ENCODE measurements at regions not wholly inside any gene's neighbourhood (a gene's known extent, or its start where the extent isn't known, plus 50 kb on each side); places are given as distances from the start of the nearest gene placed in this dataset.

- DNase-seq, result no peak
- Mint-ChIP-seq H3K36me3 (ENCODE audit: low read depth) (no peaks in the 10 kb centered on the region; the same call in 1 of the 2 replicates), H3K4me1 (ENCODE audit: low read depth) (no peaks in the 10 kb centered on the region), H3K9me3 (peaks cover 23% of the 10 kb centered on the region), H3K4me3 (no peak overlapping the region), H3K27me3 (ENCODE audit: insufficient read depth) (no peaks in the 10 kb centered on the region), H3K27ac (no peak overlapping the region)
- TF ChIP-seq CTCF (IDR thresholded peaks at IDR 0.05), result no peak
Observed at GRCh38 chr21:19266636-19267035, 863.1 kb upstream of the TMPRSS15 start.

GRCh38 chr21:19268686-19269085, 865.1 kb upstream of the TMPRSS15 start:
- no peak for DNase-seq
- Mint-ChIP-seq H3K27ac (no peak overlapping the region), H3K4me1 (ENCODE audit: low read depth) (no peaks in the 10 kb centered on the region), H3K27me3 (ENCODE audit: insufficient read depth) (no peaks in the 10 kb centered on the region), H3K4me3 (no peak overlapping the region), H3K36me3 (ENCODE audit: low read depth) (no peaks in the 10 kb centered on the region; the same call in 1 of the 2 replicates), H3K9me3 (peaks cover 33% of the 10 kb centered on the region)
- no peak for TF ChIP-seq CTCF (IDR thresholded peaks at IDR 0.05)

GRCh38 chr21:19275065-19275464, 871.5 kb upstream of the TMPRSS15 start:
- no peak for TF ChIP-seq CTCF (IDR thresholded peaks at IDR 0.05)
- Mint-ChIP-seq H3K27ac (no peak overlapping the region), H3K36me3 (ENCODE audit: low read depth) (no peaks in the 10 kb centered on the region; the same call in 1 of the 2 replicates), H3K27me3 (ENCODE audit: insufficient read depth) (no peaks in the 10 kb centered on the region; the same call in 1 of the 2 replicates), H3K9me3 (peaks cover 40% of the 10 kb centered on the region), H3K4me3 (no peak overlapping the region), H3K4me1 (ENCODE audit: low read depth) (no peaks in the 10 kb centered on the region)
- DNase-seq, result no peak

- Mint-ChIP-seq H3K4me3 (no peak overlapping the region), H3K4me1 (ENCODE audit: low read depth) (no peaks in the 10 kb centered on the region), H3K9me3 (peaks cover 37% of the 10 kb centered on the region), H3K27ac (no peak overlapping the region), H3K27me3 (ENCODE audit: insufficient read depth) (no peaks in the 10 kb centered on the region; the same call in 1 of the 2 replicates), H3K36me3 (ENCODE audit: low read depth) (no peaks in the 10 kb centered on the region; the same call in 1 of the 2 replicates)
- no peak for DNase-seq
- no peak for TF ChIP-seq CTCF (IDR thresholded peaks at IDR 0.05)
Observed at GRCh38 chr21:19276665-19277064, 873.1 kb upstream of the TMPRSS15 start.

GRCh38 chr21:19286876-19287275, 883.3 kb upstream of the TMPRSS15 start:
- H3K36me3 Mint-ChIP-seq (ENCODE audit: low read depth), result no peaks in the 10 kb centered on the region
- no peak overlapping the region for H3K27ac Mint-ChIP-seq
- no peaks in the 10 kb centered on the region; the same call in 1 of the 2 replicates for H3K27me3 Mint-ChIP-seq (ENCODE audit: insufficient read depth)
- TF ChIP-seq CTCF (IDR thresholded peaks at IDR 0.05), result no peak
- H3K9me3 Mint-ChIP-seq, result peaks cover 44% of the 10 kb centered on the region
- no peak overlapping the region for H3K4me3 Mint-ChIP-seq
- DNase-seq, result no peak
- no peaks in the 10 kb centered on the region for H3K4me1 Mint-ChIP-seq (ENCODE audit: low read depth)

GRCh38 chr21:19290328-19290727, 886.7 kb upstream of the TMPRSS15 start:
- no peak overlapping the region for H3K4me3 Mint-ChIP-seq
- no peaks in the 10 kb centered on the region; the same call in 1 of the 2 replicates for H3K27me3 Mint-ChIP-seq (ENCODE audit: insufficient read depth)
- peaks cover 6% of the 10 kb centered on the region for H3K36me3 Mint-ChIP-seq (ENCODE audit: low read depth)
- no peak for TF ChIP-seq CTCF (IDR thresholded peaks at IDR 0.05)
- no peak overlapping the region for H3K27ac Mint-ChIP-seq
- no peaks in the 10 kb centered on the region for H3K4me1 Mint-ChIP-seq (ENCODE audit: low read depth)
- DNase-seq, result no peak
- H3K9me3 Mint-ChIP-seq, result peaks cover 58% of the 10 kb centered on the region

Measured in HFFc6 (cell line).